GM13977 (cell line): ENCODE measurements at regions not wholly inside any gene's neighbourhood (a gene's known extent, or its start where the extent isn't known, plus 50 kb on each side); places are given as distances from the start of the nearest gene placed in this dataset.
"Not testable (repeated sequence)": the region's sequence is repeated elsewhere in the genome, so short reads cannot be mapped to it uniquely, and the experiment has no call there.

Experiments
- DNase-seq: peaks from one replicate; pipeline ENCODE4 v3.0.0; 2012; ENCODE audit warnings: low spot score
- in situ Hi-C: fragments of 300-500 bp; cut with MboI; formaldehyde crosslinking; loops from one replicate; pipeline ENCODE4 v1.12.0; 2022; ENCODE audit warnings: low sequenced_read_pairs, low pct_unique_long_range_greater_than_20kb, mixed read lengths, inconsistent platforms; ENCODE audit not compliant: unreplicated experiment
- TF ChIP-seq, protein P1 (sequence below): IDR thresholded peaks from 2 replicates; pipeline ENCODE4 v1.5.1; 2012; ENCODE audit warnings: mild to moderate bottlenecking, control low read depth; ENCODE audit not compliant: insufficient read depth; ENCODE audit errors: extremely low read depth, missing control alignments

GRCh38 chrX:94655180-94655579, 981.2 kb downstream of the FAM133A start:
- in situ Hi-C loops, result no loop called here
- no peak for DNase-seq
- TF ChIP-seq, protein P1, sequence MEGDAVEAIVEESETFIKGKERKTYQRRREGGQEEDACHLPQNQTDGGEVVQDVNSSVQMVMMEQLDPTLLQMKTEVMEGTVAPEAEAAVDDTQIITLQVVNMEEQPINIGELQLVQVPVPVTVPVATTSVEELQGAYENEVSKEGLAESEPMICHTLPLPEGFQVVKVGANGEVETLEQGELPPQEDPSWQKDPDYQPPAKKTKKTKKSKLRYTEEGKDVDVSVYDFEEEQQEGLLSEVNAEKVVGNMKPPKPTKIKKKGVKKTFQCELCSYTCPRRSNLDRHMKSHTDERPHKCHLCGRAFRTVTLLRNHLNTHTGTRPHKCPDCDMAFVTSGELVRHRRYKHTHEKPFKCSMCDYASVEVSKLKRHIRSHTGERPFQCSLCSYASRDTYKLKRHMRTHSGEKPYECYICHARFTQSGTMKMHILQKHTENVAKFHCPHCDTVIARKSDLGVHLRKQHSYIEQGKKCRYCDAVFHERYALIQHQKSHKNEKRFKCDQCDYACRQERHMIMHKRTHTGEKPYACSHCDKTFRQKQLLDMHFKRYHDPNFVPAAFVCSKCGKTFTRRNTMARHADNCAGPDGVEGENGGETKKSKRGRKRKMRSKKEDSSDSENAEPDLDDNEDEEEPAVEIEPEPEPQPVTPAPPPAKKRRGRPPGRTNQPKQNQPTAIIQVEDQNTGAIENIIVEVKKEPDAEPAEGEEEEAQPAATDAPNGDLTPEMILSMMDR, result no peak

DNA sequence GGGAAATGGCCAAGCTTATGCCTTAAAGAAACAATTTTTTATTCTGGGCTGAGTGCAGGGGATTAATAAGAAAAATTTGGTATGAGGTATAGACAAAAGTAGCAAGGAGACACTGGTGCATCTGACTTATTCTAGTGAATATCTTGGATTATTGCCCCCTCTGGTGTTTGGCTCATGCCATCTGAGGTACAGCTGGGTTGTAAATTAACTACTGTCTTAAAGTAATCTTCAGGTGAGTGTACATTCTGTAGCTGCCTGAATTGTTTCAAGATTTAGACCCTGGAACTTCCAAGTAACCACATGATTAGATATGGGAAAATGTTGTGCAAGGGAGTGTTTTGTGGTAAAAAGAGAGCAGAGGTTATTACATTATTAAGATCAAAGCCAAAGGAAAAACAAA, 988.7 kb downstream of the FAM133A start:
- in situ Hi-C loops, result no loop called here
- TF ChIP-seq, protein P1, result no peak
- DNase-seq, result no peak

DNA sequence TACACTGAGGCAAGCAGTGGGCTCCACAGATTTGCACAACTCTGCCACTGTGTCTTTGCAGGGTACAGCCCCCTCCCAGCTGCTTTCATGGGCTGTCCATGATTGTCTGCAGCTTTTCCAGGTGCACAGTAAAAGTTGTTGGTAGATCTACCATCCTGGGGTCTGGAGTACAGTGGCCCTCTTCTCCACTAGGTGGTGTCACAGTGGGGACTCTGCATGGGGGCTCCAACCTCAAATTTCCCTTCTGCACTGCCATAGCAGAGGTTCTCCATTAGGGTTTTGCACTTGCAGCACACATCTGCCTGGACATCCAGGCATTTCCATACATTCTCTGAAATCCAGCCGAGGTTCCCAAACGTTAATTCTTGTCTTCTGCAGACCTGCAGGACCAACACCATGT, 1002.3 kb downstream of the FAM133A start:
- DNase-seq, result no peak
- TF ChIP-seq, protein P1, result no peak
- in situ Hi-C loops, result no loop called here

DNA sequence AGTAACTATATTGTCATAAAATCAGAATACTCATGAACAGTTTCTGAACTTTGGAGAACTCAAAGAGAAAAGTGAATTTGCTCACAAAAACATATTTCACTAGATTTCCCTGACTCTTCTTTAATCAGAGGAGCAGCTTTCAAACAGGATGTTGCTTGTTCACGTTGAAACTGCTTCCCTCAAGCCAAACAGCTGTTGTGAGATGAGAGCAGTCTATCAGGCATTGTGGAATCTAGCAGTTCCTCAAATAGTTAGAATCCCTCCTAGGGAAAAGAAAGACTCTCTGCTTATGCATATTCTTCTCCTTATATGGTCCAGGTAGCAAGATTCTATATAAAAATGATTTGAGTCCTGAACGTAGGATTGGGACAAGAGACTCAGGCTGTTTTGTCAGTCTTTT, 1012.1 kb downstream of the FAM133A start:
- TF ChIP-seq, protein P1, result no peak
- in situ Hi-C loops, result no loop called here
- no peak for DNase-seq

DNA sequence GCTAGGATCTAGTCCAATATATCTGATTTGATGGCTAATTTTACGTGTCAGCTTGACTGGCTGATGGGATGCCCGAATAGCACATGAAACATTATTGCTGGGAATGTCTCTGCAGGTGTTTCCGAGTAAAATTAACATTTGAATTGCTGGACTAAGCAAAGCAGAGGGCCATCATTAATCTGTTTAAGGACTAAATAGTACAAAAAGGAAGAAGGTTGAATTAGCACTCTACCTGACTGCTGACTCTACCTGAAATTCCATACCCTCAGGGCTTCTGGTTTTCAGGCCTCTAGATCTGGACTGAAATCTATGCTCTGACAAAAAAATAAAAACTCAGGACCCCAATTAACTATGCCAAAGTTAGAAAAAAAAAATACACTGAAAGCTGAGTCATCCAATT, 1021.9 kb downstream of the FAM133A start:
- in situ Hi-C loops, result no loop called here
- TF ChIP-seq, protein P1, result no peak
- DNase-seq, result no peak

- in situ Hi-C loops, DNase-seq: not testable (repeated sequence)
Measured at GRCh38 chrX:94704348-94705256, 1030.6 kb downstream of the FAM133A start.

DNA sequence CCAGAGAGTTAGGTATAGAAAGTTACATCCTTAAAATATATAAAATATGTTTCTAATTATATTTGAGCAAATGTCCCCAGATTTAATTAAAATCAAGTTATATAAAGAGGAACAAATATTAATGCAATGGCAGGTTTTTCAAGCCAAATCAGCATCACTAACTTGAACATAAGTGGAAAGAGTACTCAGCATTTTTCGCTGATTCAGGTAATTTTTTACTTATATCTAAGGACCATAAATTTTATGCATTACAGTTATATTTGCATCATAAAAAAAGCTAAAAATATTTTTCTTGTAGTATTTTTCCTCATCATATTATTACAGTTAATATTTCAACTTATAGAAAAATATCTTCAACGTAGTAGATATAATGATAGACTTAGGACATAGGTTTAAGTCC, 1047.4 kb downstream of the FAM133A start:
- DNase-seq, result no peak
- in situ Hi-C loops, result no loop called here
- TF ChIP-seq, protein P1, result no peak
